ENCODE measurements at regions not wholly inside any gene's neighbourhood (a gene's known extent, or its start where the extent isn't known, plus 50 kb on each side); places are given as distances from the start of the nearest gene placed in this dataset.

DNA sequence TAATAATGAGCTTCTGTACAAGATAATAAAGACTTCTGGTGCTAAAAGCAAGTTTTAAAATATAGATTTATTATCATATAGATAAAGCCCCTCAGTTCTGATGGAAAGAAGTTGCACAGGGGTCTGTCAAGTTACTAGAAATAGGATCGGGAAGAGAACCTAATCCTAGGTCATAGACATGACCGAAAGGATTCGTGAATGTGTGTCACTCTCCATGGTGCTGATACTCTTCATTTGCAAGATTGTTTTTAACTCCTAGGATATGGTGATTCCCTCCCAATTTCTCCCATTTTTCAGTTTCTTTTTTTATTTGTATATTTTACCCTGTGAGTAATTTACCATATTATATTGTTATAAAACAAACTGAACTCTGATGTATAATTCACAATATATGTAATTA is 58.9 kb upstream of the CTNNA2 start:
- no peak for DNase-seq

DNA sequence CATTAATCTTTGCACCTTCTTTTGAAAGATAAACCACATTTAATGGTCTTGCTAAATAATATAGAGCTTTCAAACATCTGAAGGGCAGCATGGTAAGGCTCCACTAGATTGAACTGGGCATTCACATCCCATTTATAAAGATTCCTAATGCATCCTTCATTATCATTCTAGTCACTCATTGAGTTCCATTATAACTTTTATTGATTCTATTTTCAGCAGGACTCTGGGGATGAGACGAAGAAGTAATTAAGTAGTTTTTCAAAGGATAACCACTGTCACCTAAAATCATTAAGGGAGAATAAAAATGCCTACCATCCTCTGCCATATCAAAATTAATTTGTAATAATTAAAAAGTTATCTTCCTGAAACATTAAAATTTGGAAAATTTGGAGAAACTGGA is 60.2 kb upstream of the CTNNA2 start:
- no peak for DNase-seq

DNA sequence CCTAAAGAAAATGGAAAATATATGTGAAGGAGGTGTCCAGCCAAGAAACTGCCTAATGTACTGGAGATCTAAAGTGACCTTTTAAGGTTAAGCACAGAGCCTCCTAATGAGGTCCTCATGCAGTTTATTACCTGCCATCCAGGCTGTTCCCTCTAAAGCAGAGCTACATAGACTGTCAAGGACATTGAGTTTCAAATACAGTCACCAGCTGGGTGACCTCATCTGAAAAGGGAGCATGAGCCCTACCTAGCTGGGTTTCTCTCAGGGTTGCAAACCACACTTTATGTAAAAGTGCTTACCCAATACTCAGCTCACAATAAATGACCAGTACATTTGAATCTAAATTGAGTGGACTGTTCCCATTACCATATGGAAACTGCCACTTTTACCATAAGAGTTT is 65.4 kb upstream of the CTNNA2 start:
- no peak for DNase-seq

DNA sequence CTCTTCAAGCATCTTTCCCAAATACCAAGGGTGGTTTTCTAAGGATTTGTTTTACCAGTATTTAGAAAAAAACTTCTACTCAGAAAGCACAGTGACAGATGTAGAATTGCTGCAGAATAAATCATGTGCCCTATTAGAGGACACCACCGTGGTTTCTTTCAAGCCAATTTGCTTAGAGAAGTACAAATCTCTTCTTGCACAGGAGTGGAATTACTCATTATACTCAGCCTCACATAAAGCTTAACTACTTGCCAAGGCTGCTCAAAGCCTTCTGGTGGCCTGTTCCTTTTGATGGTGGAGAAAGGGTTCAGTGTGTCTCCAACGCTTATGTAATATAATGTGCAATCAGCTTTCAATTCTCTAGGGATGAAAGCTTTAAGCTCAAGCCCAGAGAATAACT is 66.5 kb upstream of the CTNNA2 start:
- no peak for DNase-seq

DNA sequence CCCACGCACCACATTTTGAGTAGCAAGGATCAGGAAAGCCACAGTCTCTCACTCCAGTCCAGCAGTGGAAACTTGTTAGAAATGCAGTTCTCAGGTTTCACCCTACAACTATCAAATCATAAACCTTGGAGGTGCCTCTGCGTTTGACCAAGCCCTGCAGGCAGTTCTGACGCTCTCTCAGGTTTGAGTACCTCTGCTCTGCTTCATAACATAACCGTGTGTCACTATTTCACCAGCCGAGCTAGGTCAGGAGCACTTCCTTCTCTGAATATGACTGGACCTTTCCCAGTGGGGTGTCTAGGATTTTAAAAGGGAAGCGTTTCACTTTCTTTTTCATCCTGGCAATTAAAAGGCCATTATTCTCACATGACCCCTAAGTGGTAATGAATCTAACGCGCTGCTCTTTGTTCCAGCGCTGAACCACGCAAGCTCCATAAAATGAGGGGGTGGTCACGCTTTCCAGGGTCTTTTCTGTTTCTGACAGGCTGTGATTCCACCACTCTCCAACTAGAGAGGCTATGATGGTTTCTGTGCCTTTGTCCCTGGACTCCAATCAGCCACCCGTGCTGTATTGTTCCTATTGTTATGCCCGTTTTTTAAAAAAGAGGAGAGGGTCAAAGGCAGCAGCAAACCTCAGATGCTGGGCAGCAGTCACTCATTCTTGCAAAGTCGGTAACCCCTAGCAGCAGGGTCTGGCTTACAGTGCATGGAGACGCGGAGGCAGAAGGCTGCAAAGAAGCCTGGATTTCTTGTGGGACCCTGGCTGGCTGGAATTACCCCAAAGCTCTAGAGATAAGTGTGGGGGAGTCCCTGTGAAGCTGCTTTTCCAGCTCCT is 75.2 kb upstream of the CTNNA2 start:
- DNase-seq, result no peak

DNA sequence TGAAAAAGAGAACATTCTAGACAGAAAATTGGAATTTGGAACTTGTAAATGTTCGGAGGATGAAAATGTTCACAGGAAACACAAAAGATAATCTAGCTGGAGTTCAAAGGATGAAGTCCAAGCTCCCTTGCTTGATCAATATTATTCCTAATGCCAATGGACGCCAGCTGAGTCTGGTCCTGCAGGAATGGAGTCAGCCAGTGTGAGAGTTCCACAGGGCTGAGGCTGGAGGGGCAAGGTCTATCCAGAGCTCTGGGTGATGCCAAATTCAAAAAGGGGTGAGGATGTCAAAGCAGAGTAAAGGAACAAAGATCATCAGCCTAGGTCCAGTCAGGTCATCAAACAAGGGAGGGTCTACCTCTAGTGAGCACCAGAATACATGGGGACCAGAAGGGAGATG is 78.5 kb upstream of the CTNNA2 start:
- no peak for DNase-seq

DNA sequence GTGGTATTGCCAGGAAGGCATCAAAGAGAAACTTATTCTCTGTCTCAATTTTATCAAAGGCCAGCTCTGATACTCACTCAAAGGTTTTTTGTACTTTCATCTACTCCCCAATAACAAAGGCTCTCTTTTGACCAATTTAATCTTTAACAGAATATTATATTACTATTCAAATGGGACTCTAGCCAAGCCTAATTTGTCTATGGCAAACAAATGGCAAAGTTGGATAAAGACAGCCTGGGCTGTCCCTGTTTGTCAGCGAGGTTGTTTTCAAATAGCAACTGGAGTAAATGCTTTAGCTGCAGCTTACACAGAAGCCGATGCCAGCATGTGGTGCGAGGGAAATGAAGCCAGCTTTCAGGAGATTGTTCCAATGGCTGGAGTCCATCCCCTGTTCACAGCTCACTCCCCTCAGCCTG is 80.1 kb upstream of the CTNNA2 start:
- DNase-seq, result no peak

DNA sequence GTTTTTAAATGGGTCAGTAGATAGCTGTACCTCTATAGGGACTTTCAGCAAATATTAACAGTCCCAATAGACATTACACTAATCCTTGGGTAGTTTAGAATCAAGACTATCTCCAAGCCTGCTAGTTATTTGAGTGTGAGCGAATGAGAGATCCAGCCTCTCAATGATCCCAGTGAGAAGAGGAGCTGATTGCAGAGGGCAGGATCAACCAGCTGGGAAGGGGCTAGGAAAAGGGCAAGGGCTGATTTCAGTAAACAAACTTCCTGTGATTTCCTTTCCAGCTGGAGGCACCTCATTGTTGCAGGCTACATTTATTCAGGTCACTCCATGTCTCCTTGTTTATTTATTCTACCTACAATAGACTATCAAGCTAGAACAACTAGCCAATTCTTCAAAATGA is 84.1 kb upstream of the CTNNA2 start:
- DNase-seq, result no peak

DNA sequence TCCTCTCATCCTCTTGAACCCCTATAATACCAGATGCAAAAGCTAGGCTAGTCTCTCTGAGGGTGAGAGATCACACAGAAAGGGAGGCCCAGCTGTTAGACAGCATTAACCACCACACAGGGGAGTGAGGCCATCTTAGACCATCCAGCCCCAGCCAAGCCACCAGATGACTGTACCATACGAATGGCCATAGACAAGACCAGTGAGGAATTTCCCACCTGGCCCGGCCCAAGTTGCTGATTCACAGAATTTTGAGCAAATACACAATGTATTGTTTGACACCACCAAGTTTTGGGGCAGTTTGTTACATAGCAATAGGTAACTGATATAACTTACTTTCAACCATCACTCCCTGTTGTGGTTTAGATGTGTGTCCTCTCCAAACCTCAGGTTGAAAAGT is 98.2 kb upstream of the CTNNA2 start:
- DNase-seq, result no peak

DNA sequence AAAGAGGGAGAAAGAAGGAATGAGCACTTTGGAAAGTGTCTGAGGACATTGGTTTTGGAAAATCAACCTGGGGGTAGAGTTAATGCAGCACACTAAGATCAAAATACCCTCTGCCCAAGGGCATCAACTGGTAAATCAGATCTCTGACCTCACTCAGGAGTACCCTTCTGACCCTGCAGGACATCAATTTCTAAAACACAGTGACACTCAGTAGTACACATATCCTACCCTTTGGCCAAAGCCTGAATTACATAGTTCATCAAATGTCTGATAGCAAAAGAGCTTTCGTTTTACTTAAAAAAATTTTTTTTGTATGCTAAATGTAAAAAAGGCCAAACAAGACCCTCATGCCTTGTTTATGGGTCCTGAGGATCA is 118.4 kb upstream of the CTNNA2 start:
- DNase-seq, result no peak

DNA sequence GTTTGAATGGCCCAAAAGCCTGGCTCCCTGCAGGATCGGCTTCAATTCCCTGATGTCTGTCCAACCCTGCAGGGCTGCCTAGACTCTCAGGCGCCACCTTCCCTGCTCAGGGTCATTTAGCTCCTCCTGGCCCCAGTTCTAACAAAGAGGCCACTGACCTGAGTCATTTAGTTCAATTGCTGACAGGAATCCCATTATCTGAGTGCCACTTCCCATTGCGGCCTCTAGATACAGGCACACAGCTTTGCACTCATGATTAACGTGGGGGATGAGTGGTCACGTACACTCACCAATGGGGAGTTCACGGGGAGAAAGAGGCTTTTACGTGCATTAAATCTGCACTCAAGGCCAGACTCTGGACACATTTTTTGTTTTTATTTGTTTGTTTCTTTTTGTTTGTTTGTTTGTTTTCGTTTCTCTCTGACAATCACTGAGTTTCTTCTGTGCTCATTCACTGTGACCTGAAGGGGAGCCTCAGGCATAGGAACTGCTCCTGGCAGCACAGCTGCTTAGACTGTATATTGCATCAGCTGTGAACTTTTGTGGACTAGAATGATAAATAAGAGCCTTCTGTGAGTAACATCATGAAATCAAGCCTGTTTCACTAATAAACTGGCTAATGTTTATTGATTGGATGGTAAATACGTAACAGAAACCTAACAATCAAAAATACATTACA is 118.9 kb upstream of the CTNNA2 start:
- DNase-seq, result no peak

DNA sequence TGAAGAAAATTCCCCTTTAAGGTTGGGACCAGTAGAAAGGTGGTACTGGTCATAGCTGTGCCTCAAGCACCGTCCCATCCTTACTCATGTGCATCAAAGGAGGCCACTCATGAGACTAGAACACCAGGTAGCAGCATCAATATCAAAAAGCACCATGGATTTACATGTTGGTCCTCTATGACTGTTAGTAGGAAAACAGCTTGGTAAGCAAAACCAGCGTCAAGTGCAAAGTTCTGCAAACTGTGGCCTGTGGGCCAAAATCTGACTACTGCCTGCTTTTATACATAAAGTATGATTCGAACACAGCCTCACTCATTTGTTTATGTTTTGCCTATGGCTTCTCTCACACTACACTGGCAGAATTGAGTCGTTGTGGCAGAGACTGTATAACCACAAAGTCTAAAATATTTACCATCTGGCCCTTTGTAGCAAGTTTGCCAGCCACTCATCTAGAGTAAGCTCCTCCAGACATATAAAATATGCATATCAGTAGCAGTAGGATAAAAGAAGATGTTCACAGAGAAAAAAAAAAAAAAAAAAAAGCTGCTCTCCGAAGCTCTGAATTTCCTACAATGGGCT is 119.7 kb upstream of the CTNNA2 start:
- DNase-seq, result no peak

DNA sequence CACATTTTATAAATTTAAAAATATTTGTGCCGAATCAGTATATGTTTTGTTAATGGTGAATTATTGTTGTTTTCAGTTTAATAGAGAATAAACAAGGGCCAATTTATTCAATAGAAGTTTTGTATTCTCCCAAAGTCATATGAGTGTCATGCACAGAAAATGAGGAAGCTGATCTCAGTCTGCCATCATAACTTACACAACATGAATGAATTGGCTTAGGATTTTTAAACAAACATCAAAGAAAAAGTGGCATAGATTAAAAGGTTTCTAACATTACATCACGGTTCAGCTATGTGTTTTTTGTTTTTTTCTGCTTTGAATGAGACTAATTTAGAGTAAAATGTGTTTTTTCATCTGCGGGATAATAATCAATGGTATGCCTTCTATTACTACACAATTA is 123.4 kb upstream of the CTNNA2 start:
- DNase-seq, result no peak

DNA sequence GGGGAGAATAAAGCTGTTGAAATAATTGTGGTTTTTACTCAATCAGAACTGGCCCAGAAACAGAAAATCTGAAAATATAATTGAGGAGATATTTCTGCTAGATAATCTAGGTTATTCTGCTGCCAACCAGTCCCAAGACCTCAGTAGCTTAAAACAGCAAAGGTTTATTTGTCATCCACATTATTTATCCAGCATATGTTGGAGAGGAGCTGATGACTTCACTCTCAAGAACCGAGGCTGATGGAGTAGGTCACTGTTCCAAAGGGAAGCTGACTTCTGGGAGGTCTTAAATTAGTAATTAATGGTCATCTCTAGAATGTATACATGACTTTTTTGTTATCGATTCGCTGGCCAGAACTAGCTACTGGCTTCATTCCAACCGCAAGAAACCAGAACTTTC is 124.8 kb upstream of the CTNNA2 start:
- no peak for DNase-seq

DNA sequence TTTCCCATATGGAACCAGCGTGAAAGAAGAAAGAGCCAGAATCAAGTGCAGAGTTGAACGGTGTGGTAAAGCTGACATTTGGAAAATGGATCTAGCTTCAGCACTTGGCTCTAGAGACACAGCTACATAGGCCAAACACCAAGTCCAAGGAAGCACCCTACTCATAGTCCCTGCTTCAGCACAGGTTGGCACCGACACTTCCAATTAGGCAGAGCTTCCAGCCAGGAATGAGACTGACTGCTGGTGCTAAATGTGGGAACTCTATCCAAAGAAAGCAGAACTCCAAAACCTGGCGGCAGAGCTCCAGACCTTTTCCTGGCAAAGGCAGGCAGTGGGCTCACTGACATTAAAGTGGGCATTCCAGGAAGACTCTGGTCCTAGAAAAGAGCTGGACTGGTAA is 125.4 kb upstream of the CTNNA2 start:
- DNase-seq, result no peak

DNA sequence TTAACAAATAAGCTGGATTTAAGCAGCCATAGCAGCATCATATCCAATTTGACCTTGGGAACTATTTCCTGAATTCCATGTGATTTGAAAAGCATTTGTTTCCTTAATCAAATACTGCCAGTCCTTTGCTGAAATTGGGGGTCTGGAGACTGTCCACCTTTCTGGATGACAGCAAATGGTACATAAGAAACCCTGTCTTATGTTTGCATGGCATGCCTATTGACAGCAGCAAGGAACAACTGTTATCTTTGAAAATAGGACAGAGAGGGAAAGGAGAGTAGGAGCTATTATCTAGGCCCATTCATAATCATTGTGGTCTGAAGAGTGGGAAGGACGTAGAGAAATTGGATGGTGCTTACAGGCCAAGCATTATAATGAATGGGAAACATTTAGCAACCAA is 129.2 kb upstream of the CTNNA2 start:
- no peak for DNase-seq

DNA sequence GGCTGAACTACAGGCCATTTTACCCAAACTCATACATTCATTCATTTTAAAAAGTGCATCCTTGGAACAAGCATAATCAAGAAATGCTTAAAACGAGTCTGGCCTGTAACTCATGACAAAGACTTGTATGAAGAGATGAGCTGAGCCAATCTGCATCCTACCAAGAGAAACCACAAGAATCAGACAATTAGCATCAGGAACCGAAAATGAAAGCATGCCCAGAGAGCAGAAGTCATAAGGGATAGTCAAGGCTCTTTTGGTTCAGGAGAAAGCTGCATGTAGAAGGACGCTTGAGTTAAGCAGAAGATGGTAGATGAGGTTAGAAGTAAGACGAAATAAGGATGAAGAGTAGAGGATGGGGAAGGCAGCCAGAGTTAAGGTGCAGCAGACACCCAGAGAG is 137.0 kb upstream of the CTNNA2 start:
- no peak for DNase-seq

DNA sequence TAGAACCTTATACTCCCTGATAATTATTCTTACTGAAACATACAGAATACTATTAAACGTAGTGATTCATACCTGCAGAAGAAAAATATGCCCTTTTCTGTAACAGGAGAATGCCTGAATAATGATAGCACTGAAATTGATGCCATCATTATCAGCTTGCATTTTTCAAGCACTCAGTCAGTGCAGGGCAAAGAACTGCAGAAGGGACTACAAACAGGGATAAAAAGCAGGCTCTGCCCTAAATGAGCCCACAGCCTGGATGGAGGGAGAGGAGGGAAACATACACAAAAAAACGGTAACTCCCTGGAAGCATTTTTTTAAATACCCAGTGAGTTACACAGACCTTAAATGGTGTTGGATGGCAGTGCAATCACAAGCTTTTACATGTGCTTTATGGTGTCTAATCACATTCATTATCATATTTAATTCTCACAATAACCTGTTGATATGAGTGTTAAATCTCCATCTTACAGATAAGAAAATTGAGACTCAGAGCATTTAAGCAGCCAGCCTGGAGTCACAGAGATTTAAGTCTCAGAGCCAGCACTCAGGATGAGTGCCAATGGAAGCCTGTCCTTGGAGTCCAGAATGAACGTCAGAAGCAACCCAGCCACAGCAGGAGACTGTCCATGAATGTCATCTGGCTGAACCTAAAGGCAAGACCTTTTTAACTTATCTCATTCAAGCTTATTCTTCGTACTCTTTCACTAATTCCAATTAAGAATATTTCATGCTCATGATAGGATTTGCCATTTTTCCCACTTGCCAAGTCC is 139.3 kb upstream of the CTNNA2 start:
- DNase-seq, result no peak

DNA sequence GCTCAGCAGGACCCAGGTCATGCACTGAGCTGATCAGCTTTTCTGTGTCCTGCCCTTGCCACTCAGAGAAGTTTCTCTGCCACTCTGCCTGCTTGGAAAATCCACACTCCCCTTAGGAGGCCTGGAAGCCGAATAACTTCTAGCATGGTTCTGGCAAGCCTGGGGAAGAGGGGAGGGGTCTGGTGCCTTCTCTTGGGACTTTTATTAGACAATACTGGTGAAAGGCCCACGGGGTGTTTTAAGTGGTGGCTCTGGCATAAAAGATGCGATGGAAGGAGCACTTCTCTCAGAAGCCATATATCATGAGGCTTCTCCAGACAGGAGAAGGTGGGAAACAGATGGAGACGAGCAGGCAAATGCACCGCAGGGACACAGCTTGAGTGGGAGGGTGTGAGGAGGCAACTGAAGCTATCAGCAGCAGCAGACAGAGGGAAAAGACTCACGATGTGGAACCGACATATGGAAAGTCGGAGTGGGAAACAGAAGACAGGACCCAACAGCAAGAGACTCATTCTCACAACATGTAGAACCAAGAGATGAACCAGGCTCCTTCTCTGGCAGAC is 141.8 kb upstream of the CTNNA2 start:
- no peak for DNase-seq

DNA sequence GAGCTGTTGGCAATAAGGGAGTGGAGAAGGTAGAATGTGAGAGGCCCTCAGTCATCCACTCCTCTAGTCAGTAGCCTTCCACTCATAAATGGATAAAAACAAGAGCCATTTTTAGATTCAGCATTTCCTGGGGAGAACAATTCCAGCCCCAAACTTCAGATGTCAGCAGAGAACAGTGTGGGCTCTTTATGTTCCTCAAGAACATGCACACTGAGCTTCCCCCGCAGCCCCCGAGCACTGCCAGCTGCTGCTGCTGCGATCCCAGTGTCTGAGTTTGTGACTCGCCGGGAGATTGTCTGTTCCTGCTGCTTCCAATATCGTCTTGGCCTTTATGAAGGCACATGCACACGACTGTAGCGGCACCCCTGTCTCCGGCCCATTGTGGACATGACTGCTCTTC is 143.7 kb upstream of the CTNNA2 start:
- no peak for DNase-seq

DNA sequence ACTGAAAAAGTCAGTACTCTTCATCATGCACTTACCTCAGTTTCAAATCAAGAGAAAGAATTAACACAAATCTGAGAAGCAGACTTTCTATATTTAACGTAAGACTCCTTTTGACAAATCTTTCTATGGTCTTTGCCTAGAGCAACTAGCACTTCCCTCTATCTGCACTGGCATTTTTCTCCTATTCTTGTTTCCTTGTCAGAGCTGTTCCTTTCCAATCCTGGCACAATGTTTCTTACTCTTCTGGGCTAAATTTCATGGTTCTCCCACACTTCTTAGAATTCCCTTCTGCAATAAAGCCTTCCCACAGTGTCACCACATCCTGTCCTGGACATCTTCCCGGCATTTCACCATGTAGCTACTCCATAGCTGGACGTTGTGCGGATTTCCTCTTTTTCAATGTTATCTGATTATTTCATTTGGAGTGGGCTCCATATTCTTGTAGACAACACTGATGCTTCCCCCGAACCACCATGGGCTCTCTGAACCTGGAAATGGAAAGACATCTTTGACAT is 144.7 kb upstream of the CTNNA2 start:
- no peak for DNase-seq

DNA sequence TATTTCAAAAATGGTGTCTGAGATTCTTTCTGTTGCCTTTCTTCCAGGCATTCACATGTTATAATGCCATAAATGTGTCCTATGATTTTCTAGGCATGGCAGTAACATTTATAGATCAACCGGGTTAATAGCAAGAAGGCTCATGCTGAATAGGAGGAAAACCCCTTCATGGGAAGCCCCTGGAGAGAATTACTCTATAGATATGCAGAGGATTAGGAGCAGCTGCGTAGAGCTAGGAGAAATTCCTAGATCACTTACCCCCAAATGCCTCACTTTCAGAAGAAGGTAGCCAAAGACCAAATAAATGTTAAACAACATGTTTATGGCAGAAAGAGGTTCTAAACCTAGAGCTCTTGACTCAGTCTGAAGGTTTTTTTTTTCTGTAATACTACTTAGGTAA is 153.4 kb upstream of the CTNNA2 start:
- no peak for DNase-seq

DNA sequence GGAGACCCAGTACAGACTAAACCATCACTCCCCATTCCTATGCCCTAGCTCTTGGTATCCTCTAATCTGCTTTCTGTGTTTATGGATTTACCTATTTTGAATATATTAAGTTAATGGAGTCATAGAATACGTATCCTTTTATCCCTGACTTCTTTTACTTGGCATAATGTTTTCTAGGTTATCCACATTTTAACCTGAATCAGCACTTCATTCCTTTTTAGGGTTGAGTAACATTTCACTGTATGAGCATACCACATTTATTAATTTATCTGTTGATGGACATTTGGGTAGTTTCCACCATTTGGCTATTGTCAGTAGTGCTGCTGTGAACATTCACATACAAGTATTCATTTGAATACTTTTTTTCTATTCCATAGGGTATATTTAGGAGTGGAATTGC is 157.3 kb upstream of the CTNNA2 start:
- no peak for DNase-seq

Data from NCI-H1436 (cell line).